ENCODE measurements at regions not wholly inside any gene's neighbourhood (a gene's known extent, or its start where the extent isn't known, plus 50 kb on each side); places are given as distances from the start of the nearest gene placed in this dataset.

DNA sequence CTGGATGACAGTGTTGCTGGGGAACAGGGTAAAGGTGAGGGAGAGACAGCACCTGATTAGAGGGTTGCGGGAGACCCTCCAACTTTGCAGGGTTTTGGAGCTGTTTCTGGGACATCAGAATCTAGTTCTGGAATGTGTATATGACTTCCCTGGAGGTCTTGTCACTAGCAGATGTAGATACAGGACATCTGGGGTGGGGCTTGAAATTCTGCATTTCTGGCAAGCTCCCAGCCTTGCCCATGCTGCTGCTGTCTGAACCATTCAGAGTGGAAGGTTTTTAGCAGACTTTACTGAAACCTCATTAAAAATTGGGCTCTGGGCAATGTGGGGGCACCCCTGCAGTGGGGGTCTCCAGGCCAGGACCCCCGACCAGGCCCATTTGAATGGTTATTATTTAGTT, 220.3 kb upstream of the SKOR2 start:
- DNase-seq, result no peak
- H3K4me3 Mint-ChIP-seq, result no peak overlapping the region
- TF ChIP-seq, protein P1, sequence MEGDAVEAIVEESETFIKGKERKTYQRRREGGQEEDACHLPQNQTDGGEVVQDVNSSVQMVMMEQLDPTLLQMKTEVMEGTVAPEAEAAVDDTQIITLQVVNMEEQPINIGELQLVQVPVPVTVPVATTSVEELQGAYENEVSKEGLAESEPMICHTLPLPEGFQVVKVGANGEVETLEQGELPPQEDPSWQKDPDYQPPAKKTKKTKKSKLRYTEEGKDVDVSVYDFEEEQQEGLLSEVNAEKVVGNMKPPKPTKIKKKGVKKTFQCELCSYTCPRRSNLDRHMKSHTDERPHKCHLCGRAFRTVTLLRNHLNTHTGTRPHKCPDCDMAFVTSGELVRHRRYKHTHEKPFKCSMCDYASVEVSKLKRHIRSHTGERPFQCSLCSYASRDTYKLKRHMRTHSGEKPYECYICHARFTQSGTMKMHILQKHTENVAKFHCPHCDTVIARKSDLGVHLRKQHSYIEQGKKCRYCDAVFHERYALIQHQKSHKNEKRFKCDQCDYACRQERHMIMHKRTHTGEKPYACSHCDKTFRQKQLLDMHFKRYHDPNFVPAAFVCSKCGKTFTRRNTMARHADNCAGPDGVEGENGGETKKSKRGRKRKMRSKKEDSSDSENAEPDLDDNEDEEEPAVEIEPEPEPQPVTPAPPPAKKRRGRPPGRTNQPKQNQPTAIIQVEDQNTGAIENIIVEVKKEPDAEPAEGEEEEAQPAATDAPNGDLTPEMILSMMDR (IDR thresholded peaks at IDR 0.05), result no peak
- no peaks in the 10 kb centered on the region for H3K9me3 Mint-ChIP-seq
- peaks cover 2% of the 10 kb centered on the region for H3K27me3 Mint-ChIP-seq
- H3K4me1 Mint-ChIP-seq (ENCODE audit: low read depth), result no peaks in the 10 kb centered on the region
- H3K27ac Mint-ChIP-seq, result no peak overlapping the region
- intact Hi-C loops (cut with micrococcal nuclease), result no loop called here
- H3K36me3 Mint-ChIP-seq (ENCODE audit: low read depth), result no peaks in the 10 kb centered on the region
- ChIA-PET CTCF (no interaction called here), POLR2A (no interaction called here)
- no peak for ATAC-seq

DNA sequence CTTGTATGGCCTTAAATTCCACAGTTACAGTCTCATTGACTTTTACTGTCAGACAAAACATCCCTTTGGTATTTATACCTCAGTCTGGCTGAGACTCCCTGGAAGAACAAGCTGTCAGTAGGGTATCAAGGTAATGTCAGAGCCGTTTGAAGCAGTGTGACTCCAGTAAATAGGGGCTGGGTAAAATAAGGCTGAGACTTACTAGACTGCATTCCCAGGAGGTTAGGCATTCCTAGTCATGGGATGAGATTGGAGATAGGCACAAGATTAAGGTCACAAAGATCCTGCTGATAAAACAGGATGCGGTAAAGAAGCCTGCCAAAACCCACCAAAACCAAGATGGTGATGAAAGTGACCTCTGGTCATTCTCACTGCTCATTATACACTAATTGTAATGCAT, 219.5 kb upstream of the SKOR2 start:
- Mint-ChIP-seq H3K4me1 (ENCODE audit: low read depth) (no peaks in the 10 kb centered on the region), H3K36me3 (ENCODE audit: low read depth) (no peaks in the 10 kb centered on the region), H3K9me3 (no peaks in the 10 kb centered on the region), H3K4me3 (no peak overlapping the region), H3K27ac (no peak overlapping the region), H3K27me3 (peaks cover 2% of the 10 kb centered on the region)
- no peak for DNase-seq
- TF ChIP-seq, protein P1 (IDR thresholded peaks at IDR 0.05), result no peak
- ChIA-PET CTCF (no interaction called here), POLR2A (no interaction called here)
- intact Hi-C loops (cut with micrococcal nuclease), result no loop called here
- ATAC-seq, result no peak

- intact Hi-C loops (cut with micrococcal nuclease), result no loop called here
- no peak for DNase-seq
- Mint-ChIP-seq H3K36me3 (ENCODE audit: low read depth) (no peaks in the 10 kb centered on the region), H3K9me3 (no peaks in the 10 kb centered on the region), H3K4me1 (ENCODE audit: low read depth) (no peaks in the 10 kb centered on the region), H3K27me3 (peaks cover 2% of the 10 kb centered on the region), H3K27ac (no peak overlapping the region), H3K4me3 (no peak overlapping the region)
- no peak for ATAC-seq
- TF ChIP-seq, protein P1 (IDR thresholded peaks at IDR 0.05), result no peak
- ChIA-PET CTCF (no interaction called here), POLR2A (interaction anchor here (0.7 kb wide), 1 partner anchor 16 kb away, joined by 3 read pairs; no protein-coding TSS in a partner anchor)
These were observed 218.1 kb upstream of the SKOR2 start for GRCh38 chr18:47469576-47469975.

- H3K27me3 Mint-ChIP-seq, result no peaks in the 10 kb centered on the region
- H3K4me1 Mint-ChIP-seq (ENCODE audit: low read depth), result no peaks in the 10 kb centered on the region
- POLR2A ChIA-PET, result no interaction called here
- ATAC-seq, result no peak
- H3K36me3 Mint-ChIP-seq (ENCODE audit: low read depth), result no peaks in the 10 kb centered on the region
- intact Hi-C loops (cut with micrococcal nuclease), result no loop called here
- H3K9me3 Mint-ChIP-seq, result no peaks in the 10 kb centered on the region
- no peak overlapping the region for H3K4me3 Mint-ChIP-seq
- CTCF ChIA-PET, result no interaction called here
- H3K27ac Mint-ChIP-seq, result no peak overlapping the region
- DNase-seq, result no peak
- TF ChIP-seq, protein P1 (IDR thresholded peaks at IDR 0.05), result no peak
These were observed 210.5 kb upstream of the SKOR2 start for GRCh38 chr18:47461977-47462376.

DNA sequence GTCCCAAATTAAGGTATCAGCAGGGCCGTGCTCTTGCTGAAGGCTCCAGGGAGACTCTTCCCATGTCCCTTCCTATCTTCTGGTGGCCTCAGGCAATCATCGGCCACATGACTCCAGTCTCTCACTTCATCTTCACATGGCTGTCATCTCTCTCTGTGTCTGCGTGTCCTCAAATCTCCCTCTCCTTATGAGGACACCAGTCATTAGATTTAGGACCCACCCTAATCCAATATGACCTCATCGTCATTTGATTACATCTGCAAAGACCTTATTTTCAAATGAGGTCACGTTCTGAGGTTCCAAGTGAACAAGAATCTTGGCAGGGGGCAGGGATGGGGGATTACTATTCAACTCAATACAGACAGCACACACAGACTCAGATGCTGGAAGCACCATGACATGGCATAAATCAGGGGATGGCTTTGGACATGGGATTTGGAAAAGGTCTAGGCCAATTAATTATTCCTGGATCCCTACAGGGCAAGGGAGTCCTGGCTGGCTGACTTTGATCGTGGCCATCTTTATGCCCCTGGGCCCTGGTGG, 210.0 kb upstream of the SKOR2 start:
- TF ChIP-seq, protein P1 (IDR thresholded peaks at IDR 0.05), result no peak
- Mint-ChIP-seq H3K27ac (no peak overlapping the region), H3K9me3 (no peaks in the 10 kb centered on the region), H3K27me3 (no peaks in the 10 kb centered on the region), H3K4me1 (ENCODE audit: low read depth) (no peaks in the 10 kb centered on the region), H3K4me3 (no peak overlapping the region), H3K36me3 (ENCODE audit: low read depth) (no peaks in the 10 kb centered on the region)
- ATAC-seq, result no peak
- intact Hi-C loops (cut with micrococcal nuclease), result no loop called here
- DNase-seq, result no peak
- CTCF ChIA-PET, result no interaction called here
- POLR2A ChIA-PET, result no interaction called here
